H9 (cell line): ENCODE measurements at regions not wholly inside any gene's neighbourhood (a gene's known extent, or its start where the extent isn't known, plus 50 kb on each side); places are given as distances from the start of the nearest gene placed in this dataset.

ENCODE experiments used
- DNase-seq: peaks from one replicate; pipeline ENCODE4 v3.0.0-alpha.2; 2017
- H2AFZ ChIP-seq: one replicate; pipeline ENCODE4 v1.6.1; 2013; ENCODE audit warnings: mild to moderate bottlenecking, low read length, control low read depth, moderate library complexity
- H2AK5ac ChIP-seq: 2 replicates; pipeline ENCODE4 v1.6.1; 2013; ENCODE audit warnings: low read length, control low read depth, mixed read lengths; ENCODE audit not compliant: insufficient read length
- H2BK120ac ChIP-seq: one replicate; pipeline ENCODE4 v1.6.1; 2013; ENCODE audit warnings: low read depth, mild to moderate bottlenecking, low read length, control low read depth, inconsistent platforms; ENCODE audit not compliant: poor library complexity, severe bottlenecking
- H2BK12ac ChIP-seq: 2 replicates; pipeline ENCODE4 v1.6.1; 2013; ENCODE audit warnings: low read length, control low read depth, mixed read lengths, low read depth; ENCODE audit not compliant: insufficient read length
- H2BK15ac ChIP-seq: 2 replicates; pipeline ENCODE4 v1.6.1; 2013; ENCODE audit warnings: low read depth, low read length, control low read depth
- H2BK20ac ChIP-seq: one replicate; pipeline ENCODE4 v1.6.1; 2013; ENCODE audit warnings: low read depth, mild to moderate bottlenecking, low read length, control low read depth, inconsistent platforms; ENCODE audit not compliant: poor library complexity, severe bottlenecking
- H2BK5ac ChIP-seq: 2 replicates; pipeline ENCODE4 v1.6.1; 2013; ENCODE audit warnings: low read length, control low read depth, mixed read lengths; ENCODE audit not compliant: insufficient read length
- H3K14ac ChIP-seq: 2 replicates; pipeline ENCODE4 v1.6.1; 2013; ENCODE audit warnings: low read length, control low read depth; ENCODE audit not compliant: insufficient read depth
- H3K18ac ChIP-seq: 2 replicates; pipeline ENCODE4 v1.6.1; 2013; ENCODE audit warnings: low read depth, mild to moderate bottlenecking, mixed read lengths, low read length, control low read depth; ENCODE audit not compliant: insufficient read length
- H3K23ac ChIP-seq: 2 replicates; pipeline ENCODE4 v1.6.1; 2013; ENCODE audit warnings: low read length, control low read depth, mixed read lengths, low read depth; ENCODE audit not compliant: insufficient read length
- H3K23me2 ChIP-seq: 2 replicates; pipeline ENCODE4 v1.6.1; 2013; ENCODE audit warnings: low read depth, mild to moderate bottlenecking, mixed read lengths, low read length, control low read depth; ENCODE audit not compliant: insufficient read length, poor library complexity, severe bottlenecking
- H3K27ac ChIP-seq: 2 replicates; pipeline ENCODE4 v1.5.1; 2013; ENCODE audit warnings: low read length, control low read depth, mixed read lengths, low read depth; ENCODE audit not compliant: insufficient read length
- H3K27me3 ChIP-seq: 2 replicates; pipeline ENCODE4 v1.6.1; 2013; ENCODE audit warnings: low read length, control low read depth, inconsistent platforms; ENCODE audit not compliant: insufficient read depth
- H3K4ac ChIP-seq: 2 replicates; pipeline ENCODE4 v1.6.1; 2013; ENCODE audit warnings: low read depth, mild to moderate bottlenecking, control low read depth, inconsistent platforms, low read length, moderate library complexity
- H3K4me1 ChIP-seq: 2 replicates; pipeline ENCODE4 v1.6.1; 2013; ENCODE audit warnings: low read length, control low read depth, inconsistent platforms; ENCODE audit not compliant: insufficient read depth
- H3K4me2 ChIP-seq: 2 replicates; pipeline ENCODE4 v1.6.1; 2013; ENCODE audit warnings: low read length, control low read depth, mixed read lengths; ENCODE audit not compliant: insufficient read length, insufficient read depth
- H3K56ac ChIP-seq: 2 replicates; pipeline ENCODE4 v1.6.1; 2013; ENCODE audit warnings: low read depth, mild to moderate bottlenecking, mixed read lengths, low read length, control low read depth; ENCODE audit not compliant: insufficient read length
- H3K79me1 ChIP-seq: 2 replicates; pipeline ENCODE4 v1.6.1; 2013; ENCODE audit warnings: low read depth, mild to moderate bottlenecking, moderate library complexity, low read length, control low read depth, inconsistent platforms; ENCODE audit not compliant: insufficient read depth, poor library complexity, severe bottlenecking
- H3K79me2 ChIP-seq: 2 replicates; pipeline ENCODE4 v1.6.1; 2013; ENCODE audit warnings: low read length, control low read depth, inconsistent platforms; ENCODE audit not compliant: insufficient read depth
- H3K9ac ChIP-seq: 2 replicates; pipeline ENCODE4 v1.6.1; 2013; ENCODE audit warnings: low read length, control low read depth, mixed read lengths; ENCODE audit not compliant: insufficient read length; ENCODE audit errors: extremely low read depth
- H3K9me3 ChIP-seq: one replicate; pipeline ENCODE4 v1.6.1; 2013; ENCODE audit warnings: low read depth, low read length, inconsistent platforms; ENCODE audit not compliant: control insufficient read depth
- H3T11ph ChIP-seq: one replicate; pipeline ENCODE4 v1.6.1; 2013; ENCODE audit warnings: mild to moderate bottlenecking, low read length, control low read depth, inconsistent platforms
- H4K20me1 ChIP-seq: one replicate; pipeline ENCODE4 v1.6.1; 2013; ENCODE audit not compliant: control insufficient read depth, insufficient read length, insufficient read depth
- H4K5ac ChIP-seq: 2 replicates; pipeline ENCODE4 v1.6.1; 2013; ENCODE audit warnings: low read depth, mild to moderate bottlenecking, mixed read lengths, low read length, control low read depth; ENCODE audit not compliant: insufficient read length
- H4K8ac ChIP-seq: replicated peaks from 2 replicates; pipeline ENCODE4 v1.6.1; 2013; ENCODE audit warnings: low read length, control low read depth, mixed read lengths, low read depth; ENCODE audit not compliant: insufficient read length
- H4K91ac ChIP-seq: 2 replicates; pipeline ENCODE4 v1.6.1; 2013; ENCODE audit warnings: low read depth, mild to moderate bottlenecking, moderate library complexity, mixed read lengths, low read length, control low read depth; ENCODE audit not compliant: insufficient read length
- H3K27ac Mint-ChIP-seq, 3 experiments: 2 replicates in 2 of 3; 3 replicates in 1 of 3; pipeline ENCODE4 v1.8.0; 2020 to 2021; ENCODE audit warnings: mixed read lengths in 3 of 3, mild to moderate bottlenecking in 1 of 3, moderate library complexity in 1 of 3
- H3K27me3 Mint-ChIP-seq: 2 replicates; pipeline ENCODE4 v1.8.0; 2021; ENCODE audit warnings: low read depth, mild to moderate bottlenecking, moderate library complexity, mixed read lengths
- H3K36me3 Mint-ChIP-seq, 3 experiments: 2 replicates in 2 of 3; 3 replicates in 1 of 3; pipeline ENCODE4 v1.8.0; 2020 to 2021; ENCODE audit warnings: low read depth in 3 of 3, mixed read lengths in 3 of 3; ENCODE audit not compliant: insufficient read depth in 1 of 3
- H3K4me1 Mint-ChIP-seq, 2 experiments: 2 replicates each; pipeline ENCODE4 v1.8.0; 2020; ENCODE audit warnings: mixed read lengths in 2 of 2
- H3K4me3 Mint-ChIP-seq, 2 experiments: 2 replicates in 1 of 2; 3 replicates in 1 of 2; pipeline ENCODE4 v1.8.0; 2020 to 2021; ENCODE audit warnings: mild to moderate bottlenecking in 2 of 2, mixed read lengths in 2 of 2, moderate library complexity in 1 of 2
- H3K9me3 Mint-ChIP-seq, 2 experiments: 2 replicates in 1 of 2; 3 replicates in 1 of 2; pipeline ENCODE4 v1.8.0; 2020; ENCODE audit warnings: mild to moderate bottlenecking in 2 of 2, mixed read lengths in 2 of 2, moderate library complexity in 1 of 2
- CTCF ChIP-seq: fragments of 200-600 bp; sonication (generic); conservative IDR thresholded peaks from 3 replicates; pipeline ENCODE4 v1.8.0; 2021; ENCODE audit warnings: antibody characterized with exemption, mild to moderate bottlenecking
- WGBS: extraction: QIAGEN DNeasy Blood & Tissue Kit; methylation state at CpG from one replicate; pipeline ENCODE4 v1.1.7; 2013; ENCODE audit warnings: missing lambda C conversion rate, low lambda C conversion rate, mixed read lengths; ENCODE audit not compliant: insufficient read length; ENCODE audit errors: extremely low coverage; 5-methylcytosine and 5-hydroxymethylcytosine counted together

GRCh38 chr3:86708893-86709292 lies 282.1 kb downstream of the VGLL3 start:
- H3K23ac ChIP-seq, result no peak overlapping the region
- H2BK12ac ChIP-seq, result no peak overlapping the region
- no peaks in the 10 kb centered on the region for H4K20me1 ChIP-seq
- H3K18ac ChIP-seq, result no peak overlapping the region
- no peak overlapping the region for H4K91ac ChIP-seq
- no peak for DNase-seq
- H3K9ac ChIP-seq, result no peak overlapping the region
- no peak overlapping the region for H2AK5ac ChIP-seq
- H3K27ac Mint-ChIP-seq, result no peak overlapping the region
- no peaks in the 10 kb centered on the region for H3K27me3 Mint-ChIP-seq
- no peak overlapping the region for H3K14ac ChIP-seq
- no peak overlapping the region for H2BK15ac ChIP-seq
- no peak overlapping the region for H4K5ac ChIP-seq
- no peak overlapping the region for H3K56ac ChIP-seq
- no peak overlapping the region for H3K4ac ChIP-seq
- peaks cover 8 to 21% (median 9%) of the 10 kb centered on the region in 3 experiments; a peak in 4 of 7 replicates for H3K36me3 Mint-ChIP-seq
- no peak overlapping the region for H2BK5ac ChIP-seq
- H3K79me2 ChIP-seq, result no peaks in the 10 kb centered on the region
- H3K4me2 ChIP-seq, result no peak overlapping the region
- no CpG with 5 or more reads among the region's 7 CpGs for WGBS
- H3K27ac ChIP-seq, result no peak overlapping the region
- no peak overlapping the region for H2BK20ac ChIP-seq
- H3K4me1 ChIP-seq, result no peaks in the 10 kb centered on the region
- no peak overlapping the region for H3T11ph ChIP-seq
- no peaks in the 10 kb centered on the region for H3K4me1 Mint-ChIP-seq
- no peaks in the 10 kb centered on the region for H3K9me3 ChIP-seq
- H3K9me3 Mint-ChIP-seq, result peaks cover 24 to 28% of the 10 kb centered on the region in 2 experiments
- TF ChIP-seq CTCF, result no peak
- no peak overlapping the region for H2AFZ ChIP-seq
- no peak overlapping the region for H2BK120ac ChIP-seq
- H3K4me3 Mint-ChIP-seq, result no peak overlapping the region
- H3K23me2 ChIP-seq, result no peaks in the 10 kb centered on the region
- no peaks in the 10 kb centered on the region for H3K27me3 ChIP-seq
- no peak overlapping the region for H4K8ac ChIP-seq
- H3K79me1 ChIP-seq, result no peaks in the 10 kb centered on the region
